ENCODE measurements at regions not wholly inside any gene's neighbourhood (a gene's known extent, or its start where the extent isn't known, plus 50 kb on each side); places are given as distances from the start of the nearest gene placed in this dataset.

DNA sequence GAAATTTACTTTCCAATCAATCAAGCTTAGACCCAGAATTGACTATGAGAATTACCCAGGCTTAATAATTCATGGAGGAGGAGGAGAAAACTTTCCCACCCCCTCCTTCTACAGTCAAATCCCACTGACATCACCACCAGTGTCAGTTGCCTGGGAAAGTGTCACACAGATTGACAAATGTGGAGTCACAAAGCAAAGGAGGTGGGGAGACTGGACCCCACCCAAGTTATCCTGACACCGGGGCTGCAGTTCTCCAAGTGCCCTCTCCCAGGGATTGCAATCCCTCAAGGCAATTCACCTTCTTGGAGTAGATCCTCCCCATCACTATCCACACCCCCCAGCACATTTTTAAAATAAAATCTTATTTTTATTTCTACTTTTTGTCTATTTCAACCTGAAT is 100.2 kb upstream of the CDH11 start:
- H3K9me2 ChIP-seq (replicated peaks; ENCODE audit: control insufficient read depth, low read length) = no peaks in the 10 kb centered on the region
- no peak overlapping the region for H3K4me2 ChIP-seq (ENCODE audit: low read length)
- H3K4me1 ChIP-seq (ENCODE audit: control insufficient read depth, low read length) = no peaks in the 10 kb centered on the region
- H3K79me2 ChIP-seq (ENCODE audit: control insufficient read depth, low read length) = no peaks in the 10 kb centered on the region
- H3K27ac ChIP-seq (ENCODE audit: low read depth, low read length) = no peak overlapping the region
- no peaks in the 10 kb centered on the region for H3K9me3 ChIP-seq (ENCODE audit: control insufficient read depth, insufficient read depth, low read length)
- TF ChIP-seq CTCF (IDR thresholded peaks at IDR 0.05; ENCODE audit: low read depth, low read length, poor library complexity, severe bottlenecking) (no peak), EZH2phosphoT487 (IDR thresholded peaks at IDR 0.05; ENCODE audit: borderline replicate concordance, low read length) (no peak)
- no peaks in the 10 kb centered on the region for H4K20me1 ChIP-seq (ENCODE audit: control insufficient read depth, insufficient read depth, low read depth, low read length)
- no peaks in the 10 kb centered on the region for H3F3A ChIP-seq (ENCODE audit: control insufficient read depth, insufficient read depth)
- H3K4me3 ChIP-seq (ENCODE audit: low read length) = no peak overlapping the region
- H3K27me3 ChIP-seq (ENCODE audit: control insufficient read depth, low read length) = no peaks in the 10 kb centered on the region
- no peaks in the 10 kb centered on the region for H3K36me3 ChIP-seq (ENCODE audit: control insufficient read depth, low read length)

- Histone ChIP-seq H3K4me3 (ENCODE audit: low read length) (no peak overlapping the region), H3K9me2 (replicated peaks; ENCODE audit: control insufficient read depth, low read length) (no peaks in the 10 kb centered on the region)
- TF ChIP-seq CTCF (IDR thresholded peaks at IDR 0.05; ENCODE audit: low read depth, low read length, poor library complexity, severe bottlenecking) (no peak), EZH2phosphoT487 (IDR thresholded peaks at IDR 0.05; ENCODE audit: borderline replicate concordance, low read length) (no peak)
These were observed 97.9 kb upstream of the CDH11 start for GRCh38 chr16:65219786-65220185.

DNA sequence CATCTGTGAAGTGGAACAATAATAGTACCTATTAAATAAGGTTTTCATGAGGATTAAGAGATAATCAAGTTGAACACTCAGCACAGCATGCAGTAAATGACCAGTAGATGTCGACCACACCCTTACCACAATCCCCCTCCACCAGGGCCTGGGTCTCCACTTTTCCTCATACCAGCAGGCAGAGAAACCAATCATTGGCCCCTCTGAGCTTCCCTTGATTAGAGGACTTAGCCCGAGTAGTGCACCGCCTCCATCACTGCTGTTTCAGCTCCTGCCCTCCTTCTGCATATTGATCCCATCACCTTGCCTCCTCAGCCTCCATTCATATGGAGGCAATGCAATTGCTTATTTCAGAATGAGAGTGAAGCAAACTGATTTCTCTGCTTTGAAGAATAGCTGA is 96.5 kb upstream of the CDH11 start:
- no peak overlapping the region for H3K4me3 ChIP-seq (ENCODE audit: low read length)
- TF ChIP-seq EZH2phosphoT487 (IDR thresholded peaks at IDR 0.05; ENCODE audit: borderline replicate concordance, low read length) (no peak), CTCF (IDR thresholded peaks at IDR 0.05; ENCODE audit: low read depth, low read length, poor library complexity, severe bottlenecking) (no peak)
- H3F3A ChIP-seq (ENCODE audit: control insufficient read depth, insufficient read depth) = no peaks in the 10 kb centered on the region
- no peak overlapping the region for H3K4me2 ChIP-seq (ENCODE audit: low read length)
- no peaks in the 10 kb centered on the region for H3K9me3 ChIP-seq (ENCODE audit: control insufficient read depth, insufficient read depth, low read length)
- H3K27me3 ChIP-seq (ENCODE audit: control insufficient read depth, low read length) = no peaks in the 10 kb centered on the region
- no peaks in the 10 kb centered on the region for H3K9me2 ChIP-seq (replicated peaks; ENCODE audit: control insufficient read depth, low read length)
- H3K79me2 ChIP-seq (ENCODE audit: control insufficient read depth, low read length) = no peaks in the 10 kb centered on the region
- H3K4me1 ChIP-seq (ENCODE audit: control insufficient read depth, low read length) = no peaks in the 10 kb centered on the region
- no peak overlapping the region for H3K27ac ChIP-seq (ENCODE audit: low read depth, low read length)
- H3K36me3 ChIP-seq (ENCODE audit: control insufficient read depth, low read length) = no peaks in the 10 kb centered on the region
- no peaks in the 10 kb centered on the region for H4K20me1 ChIP-seq (ENCODE audit: control insufficient read depth, insufficient read depth, low read depth, low read length)

More at GRCh38 chr16:65219786-65220185, 97.9 kb upstream of the CDH11 start:
- Histone ChIP-seq H3K4me1 (ENCODE audit: control insufficient read depth, low read length) (no peaks in the 10 kb centered on the region), H3K27ac (ENCODE audit: low read depth, low read length) (no peak overlapping the region), H3K9me3 (ENCODE audit: control insufficient read depth, insufficient read depth, low read length) (no peaks in the 10 kb centered on the region), H3F3A (ENCODE audit: control insufficient read depth, insufficient read depth) (no peaks in the 10 kb centered on the region), H4K20me1 (ENCODE audit: control insufficient read depth, insufficient read depth, low read depth, low read length) (no peaks in the 10 kb centered on the region), H3K79me2 (ENCODE audit: control insufficient read depth, low read length) (no peaks in the 10 kb centered on the region), H3K36me3 (ENCODE audit: control insufficient read depth, low read length) (no peaks in the 10 kb centered on the region), H3K27me3 (ENCODE audit: control insufficient read depth, low read length) (no peaks in the 10 kb centered on the region), H3K4me2 (ENCODE audit: low read length) (no peak overlapping the region)

All from DOHH2 (cell line).